Testis (tissue), 2 donors: ENCODE measurements at regions not wholly inside any gene's neighbourhood (a gene's known extent, or its start where the extent isn't known, plus 50 kb on each side); places are given as distances from the start of the nearest gene placed in this dataset.

Experiments
- CTCF ChIP-seq, 3 experiments: fragments of 450-650 bp in 2 of 3; fragments of 200-600 bp in 1 of 3; sonication (generic) in 1 of 3; IDR thresholded peaks; one replicate each; pipeline ENCODE4 v1.5.1; 2016 to 2019; ENCODE audit warnings: antibody characterized with exemption in 3 of 3, mild to moderate bottlenecking in 2 of 3, moderate library complexity in 1 of 3
- POLR2A ChIP-seq: fragments of 450-650 bp; IDR thresholded peaks from one replicate; pipeline ENCODE4 v1.6.1; 2017; ENCODE audit warnings: antibody characterized with exemption, mild to moderate bottlenecking, moderate library complexity

- no peak for TF ChIP-seq CTCF (IDR thresholded peaks at IDR 0.05)
- no peak for TF ChIP-seq POLR2A
Measured at GRCh38 chr12:19904819-19905218, 463.5 kb upstream of the PDE3A start.
